Activated CD4-positive, alpha-beta T cell treated with anti-CD3 and anti-CD28 coated beads, Interleukin-2, amount 10 ng/mL, durations not matched to agents 24 days and 14 days (primary cell): ENCODE measurements at regions not wholly inside any gene's neighbourhood (a gene's known extent, or its start where the extent isn't known, plus 50 kb on each side); places are given as distances from the start of the nearest gene placed in this dataset.

Source experiments
- DNase-seq: peaks from one replicate; pipeline ENCODE4 v3.0.0; 2022
- H3K27ac Mint-ChIP-seq: one replicate; pipeline ENCODE4 v1.8.0; 2022; ENCODE audit warnings: mild to moderate bottlenecking, mixed read lengths
- H3K27me3 Mint-ChIP-seq: one replicate; pipeline ENCODE4 v1.8.0; 2022; ENCODE audit warnings: mixed read lengths
- H3K36me3 Mint-ChIP-seq: one replicate; pipeline ENCODE4 v1.8.0; 2022; ENCODE audit warnings: low read depth, mild to moderate bottlenecking, mixed read lengths
- H3K4me1 Mint-ChIP-seq: one replicate; pipeline ENCODE4 v1.8.0; 2021; ENCODE audit warnings: mixed read lengths
- H3K4me3 Mint-ChIP-seq: one replicate; pipeline ENCODE4 v1.8.0; 2022; ENCODE audit warnings: mild to moderate bottlenecking, moderate library complexity, mixed read lengths
- H3K9me3 Mint-ChIP-seq: one replicate; pipeline ENCODE4 v1.8.0; 2021; ENCODE audit warnings: mixed read lengths
- intact Hi-C: fragments of 100-400 bp; cut with micrococcal nuclease; formaldehyde crosslinking; loops from one replicate; pipeline ENCODE4 v1.15.1; 2023

DNA sequence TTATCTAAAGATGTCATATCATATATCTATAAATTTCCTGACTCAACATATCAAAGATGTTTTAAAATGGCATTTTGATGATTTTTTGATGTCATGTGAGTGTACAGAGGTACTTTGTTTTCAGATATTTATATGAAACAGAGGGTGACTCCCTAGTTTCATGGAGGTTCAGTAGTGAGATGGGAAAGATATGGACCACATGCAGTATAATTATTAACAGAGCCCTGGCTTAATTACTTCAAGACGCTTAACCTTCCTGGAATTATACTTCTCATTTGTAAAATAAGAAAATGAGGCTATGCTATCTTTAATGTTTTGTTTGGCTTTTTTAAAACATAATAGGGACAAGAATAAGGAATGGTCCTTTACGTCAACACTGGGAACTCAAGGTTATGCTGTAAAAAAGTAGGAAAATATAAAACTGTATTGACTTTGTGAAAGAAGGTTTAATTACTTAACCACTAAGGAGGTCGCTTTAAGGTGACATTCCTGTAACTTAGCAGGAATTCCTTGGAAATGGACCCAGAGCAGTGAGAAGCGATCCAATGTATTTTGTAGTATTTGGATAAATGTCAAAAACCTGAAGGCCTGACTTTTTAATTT lies 821.0 kb upstream of the IGFBP3 start:
- Mint-ChIP-seq H3K36me3 (no peaks in the 10 kb centered on the region), H3K4me3 (no peak overlapping the region), H3K27ac (no peak overlapping the region), H3K9me3 (peaks cover 11% of the 10 kb centered on the region), H3K4me1 (no peaks in the 10 kb centered on the region), H3K27me3 (no peaks in the 10 kb centered on the region)
- intact Hi-C loops = no loop called here
- DNase-seq = no peak

DNA sequence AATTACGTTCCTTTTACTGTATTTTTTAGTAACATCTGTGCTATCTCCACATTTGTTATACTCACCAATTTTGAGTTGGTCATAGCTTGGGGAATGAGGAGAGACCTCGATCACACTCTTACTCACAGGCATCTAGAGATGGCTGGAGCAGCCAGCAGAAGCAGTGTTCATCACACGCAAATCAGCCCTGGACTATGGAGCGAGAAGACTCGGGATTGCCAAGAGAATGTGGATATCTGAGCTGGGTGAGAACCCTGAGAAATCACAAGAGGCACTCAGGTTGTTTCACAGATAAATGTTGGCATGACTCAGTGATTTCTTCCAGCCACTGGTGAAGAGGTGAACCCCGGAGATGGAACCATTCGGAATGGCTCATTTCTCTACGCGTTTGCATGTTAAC lies 820.1 kb upstream of the IGFBP3 start:
- DNase-seq = no peak
- Mint-ChIP-seq H3K4me1 (no peaks in the 10 kb centered on the region), H3K27ac (no peak overlapping the region), H3K27me3 (no peaks in the 10 kb centered on the region), H3K36me3 (no peaks in the 10 kb centered on the region), H3K4me3 (no peak overlapping the region), H3K9me3 (peaks cover 5% of the 10 kb centered on the region)
- intact Hi-C loops = no loop called here

DNA sequence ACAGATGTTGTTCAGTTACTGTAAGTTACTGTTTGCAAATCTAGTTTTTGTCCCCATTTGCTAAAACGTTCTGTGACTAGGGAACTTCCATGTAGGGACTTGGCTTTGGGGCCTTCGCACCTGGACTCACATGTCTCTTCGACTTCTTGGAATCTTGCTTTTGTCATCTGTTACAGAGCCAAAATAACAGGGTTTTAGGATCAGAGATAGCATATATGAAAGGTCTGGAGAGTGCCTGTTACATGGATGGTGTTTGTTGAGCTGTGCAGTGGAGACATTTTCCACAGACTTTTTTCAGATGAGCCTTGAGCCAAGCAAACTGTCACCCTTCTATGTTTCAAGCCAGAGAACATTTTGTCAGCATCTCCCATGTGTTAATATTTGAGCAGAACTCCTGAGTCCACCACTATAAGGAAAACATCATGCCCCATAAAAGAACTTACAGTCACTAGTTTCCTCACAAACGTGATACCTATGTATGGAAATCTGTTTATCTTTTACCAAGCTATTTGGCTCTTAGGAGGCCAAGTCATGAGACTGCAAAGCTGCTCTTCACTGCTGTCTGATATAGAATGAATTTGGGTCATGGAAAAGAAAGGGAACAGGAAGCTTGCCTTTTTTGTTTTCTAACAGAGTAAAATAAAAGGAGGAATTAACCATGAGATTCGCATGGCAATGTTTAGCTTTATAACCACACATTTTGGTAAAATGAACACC lies 818.6 kb upstream of the IGFBP3 start:
- no peaks in the 10 kb centered on the region for H3K4me1 Mint-ChIP-seq
- H3K9me3 Mint-ChIP-seq = peaks cover 5% of the 10 kb centered on the region
- H3K36me3 Mint-ChIP-seq = no peaks in the 10 kb centered on the region
- H3K4me3 Mint-ChIP-seq = no peak overlapping the region
- H3K27ac Mint-ChIP-seq = no peak overlapping the region
- intact Hi-C loops = no loop called here
- no peaks in the 10 kb centered on the region for H3K27me3 Mint-ChIP-seq
- DNase-seq = no peak

DNA sequence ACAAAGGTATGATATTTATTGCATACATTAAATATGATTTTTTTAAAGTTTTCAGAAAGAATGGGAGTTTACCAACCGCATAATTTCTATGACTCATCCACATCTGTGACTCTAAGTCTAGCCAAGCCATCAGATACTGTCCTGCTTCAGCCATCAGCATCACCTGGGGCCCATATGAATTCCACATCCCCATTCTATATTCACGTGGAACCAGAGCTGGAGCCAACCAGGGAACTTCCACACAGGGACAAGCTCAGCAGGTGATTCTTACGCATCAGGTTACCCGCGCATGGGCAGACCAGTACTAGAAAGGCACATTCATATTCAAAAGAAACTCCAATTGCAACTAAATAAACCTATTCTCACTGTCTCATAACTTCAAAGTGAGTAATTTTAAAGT lies 817.7 kb upstream of the IGFBP3 start:
- intact Hi-C loops = no loop called here
- no peak for DNase-seq
- H3K27ac Mint-ChIP-seq = no peak overlapping the region
- H3K36me3 Mint-ChIP-seq = no peaks in the 10 kb centered on the region
- peaks cover 5% of the 10 kb centered on the region for H3K9me3 Mint-ChIP-seq
- H3K4me1 Mint-ChIP-seq = no peaks in the 10 kb centered on the region
- no peaks in the 10 kb centered on the region for H3K27me3 Mint-ChIP-seq
- H3K4me3 Mint-ChIP-seq = no peak overlapping the region

DNA sequence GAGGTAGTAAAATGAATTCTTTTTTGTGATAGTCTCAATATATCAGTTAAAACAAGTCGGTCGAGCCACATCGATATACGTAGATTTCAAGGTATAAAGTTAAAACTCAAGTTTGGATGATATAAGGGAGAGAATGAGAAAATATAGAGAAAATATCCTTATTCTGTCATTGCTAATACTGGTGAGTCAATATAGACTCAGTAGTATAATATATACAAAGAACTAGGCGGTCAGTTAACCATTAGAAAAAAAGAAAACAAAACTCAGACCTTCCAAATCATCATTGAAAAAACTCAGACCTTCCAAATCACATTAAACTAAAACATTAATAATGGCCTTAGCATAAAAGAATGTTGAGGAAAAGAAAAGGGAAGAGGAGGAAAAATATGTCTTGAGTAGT lies 817.1 kb upstream of the IGFBP3 start:
- no peak for DNase-seq
- no peaks in the 10 kb centered on the region for H3K36me3 Mint-ChIP-seq
- H3K27me3 Mint-ChIP-seq = no peaks in the 10 kb centered on the region
- no peak overlapping the region for H3K27ac Mint-ChIP-seq
- H3K4me1 Mint-ChIP-seq = no peaks in the 10 kb centered on the region
- intact Hi-C loops = no loop called here
- peaks cover 5% of the 10 kb centered on the region for H3K9me3 Mint-ChIP-seq
- no peak overlapping the region for H3K4me3 Mint-ChIP-seq

DNA sequence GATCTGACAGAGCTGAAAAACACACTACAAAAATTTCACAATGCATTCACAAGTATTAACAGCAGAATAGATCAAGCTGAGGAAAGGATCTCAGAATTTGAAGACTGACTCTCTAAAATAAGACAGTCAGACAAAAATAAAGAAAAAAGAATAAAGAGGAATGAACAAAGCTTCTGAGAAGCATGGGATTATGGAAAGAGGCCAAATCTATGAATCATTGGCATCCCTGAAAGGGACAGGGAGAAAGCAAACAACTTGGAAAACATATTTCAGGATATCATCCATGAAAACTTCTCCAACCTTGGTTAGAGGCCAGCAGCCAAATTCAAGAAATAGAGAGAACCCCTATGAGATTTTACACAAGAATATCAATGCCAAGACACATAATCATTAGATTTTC lies 804.8 kb upstream of the IGFBP3 start:
- no peaks in the 10 kb centered on the region for H3K36me3 Mint-ChIP-seq
- DNase-seq = no peak
- H3K9me3 Mint-ChIP-seq = no peaks in the 10 kb centered on the region
- intact Hi-C loops = no loop called here
- H3K4me1 Mint-ChIP-seq = no peaks in the 10 kb centered on the region
- no peaks in the 10 kb centered on the region for H3K27me3 Mint-ChIP-seq
- no peak overlapping the region for H3K27ac Mint-ChIP-seq
- no peak overlapping the region for H3K4me3 Mint-ChIP-seq

DNA sequence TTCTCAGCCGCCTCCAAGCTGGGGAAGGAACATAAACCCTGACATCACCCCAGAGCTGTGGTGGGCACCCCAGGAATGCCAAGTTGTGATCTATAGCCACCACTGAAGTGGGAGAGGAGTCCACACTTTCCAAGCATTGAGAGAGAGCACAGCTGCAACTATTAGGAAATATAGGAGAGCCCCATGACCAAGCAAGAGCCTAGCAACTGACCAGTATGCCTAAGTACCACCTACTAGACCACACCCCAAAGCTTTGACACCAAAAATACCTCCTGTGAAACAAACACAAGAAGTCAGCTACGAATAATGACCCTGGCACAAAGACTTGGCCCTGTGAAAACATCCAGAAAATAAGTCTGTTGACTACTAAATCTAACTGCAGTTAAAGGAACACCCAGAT lies 804.1 kb upstream of the IGFBP3 start:
- no peak for DNase-seq
- Mint-ChIP-seq H3K27ac (no peak overlapping the region), H3K27me3 (no peaks in the 10 kb centered on the region), H3K4me1 (no peaks in the 10 kb centered on the region), H3K36me3 (no peaks in the 10 kb centered on the region), H3K4me3 (no peak overlapping the region), H3K9me3 (no peaks in the 10 kb centered on the region)
- intact Hi-C loops = no loop called here

DNA sequence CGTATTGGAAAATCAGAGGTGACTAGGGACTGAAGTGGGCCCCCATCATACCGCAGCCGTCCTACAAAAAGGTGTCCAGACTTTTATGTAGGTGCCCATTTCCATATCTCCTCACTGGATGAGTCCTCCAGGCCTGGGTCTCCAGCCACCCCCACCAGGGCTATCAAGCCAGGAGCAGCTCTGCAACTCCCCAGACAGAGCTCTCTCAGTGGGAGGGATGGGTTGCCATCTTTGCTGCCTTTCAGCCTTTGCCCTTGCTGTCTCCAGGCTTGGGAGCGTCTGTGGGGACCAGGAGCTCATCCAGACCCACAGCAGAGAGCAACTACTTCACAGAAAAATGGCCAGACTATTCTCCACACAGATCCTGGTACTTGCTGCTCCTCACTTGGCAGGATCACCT lies 802.7 kb upstream of the IGFBP3 start:
- Mint-ChIP-seq H3K4me1 (no peaks in the 10 kb centered on the region), H3K27ac (no peak overlapping the region), H3K4me3 (no peak overlapping the region), H3K36me3 (no peaks in the 10 kb centered on the region), H3K27me3 (no peaks in the 10 kb centered on the region), H3K9me3 (no peaks in the 10 kb centered on the region)
- intact Hi-C loops = no loop called here
- no peak for DNase-seq

DNA sequence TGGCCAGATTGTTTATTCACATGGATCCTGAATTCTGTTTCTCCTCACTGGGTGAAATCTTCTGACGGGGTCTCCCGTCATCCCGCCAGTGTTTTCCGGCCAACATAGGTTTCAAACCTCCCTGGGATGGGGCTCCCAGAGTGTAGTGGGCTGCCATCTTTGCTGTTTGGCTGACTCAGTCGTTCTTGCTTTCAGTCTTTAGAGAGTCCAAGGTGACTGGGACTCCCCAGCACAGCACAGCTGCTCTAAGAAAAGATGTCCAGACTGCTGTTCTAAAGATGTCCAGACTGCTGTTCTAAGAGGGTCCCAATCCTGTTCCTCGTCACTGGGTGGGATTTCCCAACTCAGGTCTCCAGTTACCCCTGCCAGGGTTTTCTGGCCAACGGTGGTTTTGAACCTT lies 801.9 kb upstream of the IGFBP3 start:
- no peak for DNase-seq
- no peaks in the 10 kb centered on the region for H3K27me3 Mint-ChIP-seq
- intact Hi-C loops = no loop called here
- H3K9me3 Mint-ChIP-seq = no peaks in the 10 kb centered on the region
- no peak overlapping the region for H3K27ac Mint-ChIP-seq
- H3K36me3 Mint-ChIP-seq = no peaks in the 10 kb centered on the region
- H3K4me3 Mint-ChIP-seq = no peak overlapping the region
- no peaks in the 10 kb centered on the region for H3K4me1 Mint-ChIP-seq

DNA sequence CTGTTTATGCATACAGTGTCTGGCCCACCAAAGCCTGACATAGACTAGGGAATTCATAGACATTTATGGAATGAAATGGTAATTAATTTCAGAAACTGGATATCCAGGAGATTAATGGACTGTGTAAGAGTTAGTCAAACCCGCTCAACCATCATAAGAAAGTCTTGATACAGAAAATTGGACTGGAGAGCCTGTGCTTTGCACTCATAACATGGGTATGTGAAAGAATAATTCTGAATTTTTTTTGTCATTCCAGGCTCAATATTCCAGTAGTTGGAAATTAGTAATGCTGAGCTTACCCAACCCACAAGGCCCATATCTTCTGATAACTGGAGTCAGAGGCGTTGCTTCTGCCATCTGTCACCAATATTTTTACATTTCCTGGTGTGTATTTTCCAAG lies 799.7 kb upstream of the IGFBP3 start:
- no peaks in the 10 kb centered on the region for H3K9me3 Mint-ChIP-seq
- no peak overlapping the region for H3K4me3 Mint-ChIP-seq
- no peaks in the 10 kb centered on the region for H3K36me3 Mint-ChIP-seq
- intact Hi-C loops = no loop called here
- no peak for DNase-seq
- no peak overlapping the region for H3K27ac Mint-ChIP-seq
- H3K4me1 Mint-ChIP-seq = no peaks in the 10 kb centered on the region
- no peaks in the 10 kb centered on the region for H3K27me3 Mint-ChIP-seq

DNA sequence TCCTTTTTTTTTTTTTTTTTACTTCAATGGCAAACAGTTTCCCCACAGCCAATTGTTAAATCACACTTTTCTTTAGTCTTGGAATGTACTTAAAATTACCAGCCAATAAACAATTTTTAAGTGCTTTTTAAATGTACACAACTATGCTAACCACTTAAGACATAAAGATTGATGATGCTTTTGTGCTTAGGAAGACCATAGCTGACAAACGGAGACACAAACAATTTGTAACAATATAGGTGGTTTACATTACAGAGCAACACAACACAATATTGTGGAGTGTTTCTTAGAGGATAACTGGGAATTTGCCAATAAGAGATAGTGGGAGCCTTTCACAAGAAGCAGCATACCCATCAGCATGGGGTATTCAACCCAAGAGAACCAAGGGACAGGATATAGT lies 798.5 kb upstream of the IGFBP3 start:
- Mint-ChIP-seq H3K9me3 (no peaks in the 10 kb centered on the region), H3K4me1 (no peaks in the 10 kb centered on the region), H3K4me3 (no peak overlapping the region), H3K36me3 (no peaks in the 10 kb centered on the region), H3K27ac (no peak overlapping the region), H3K27me3 (no peaks in the 10 kb centered on the region)
- no peak for DNase-seq
- intact Hi-C loops = no loop called here

DNA sequence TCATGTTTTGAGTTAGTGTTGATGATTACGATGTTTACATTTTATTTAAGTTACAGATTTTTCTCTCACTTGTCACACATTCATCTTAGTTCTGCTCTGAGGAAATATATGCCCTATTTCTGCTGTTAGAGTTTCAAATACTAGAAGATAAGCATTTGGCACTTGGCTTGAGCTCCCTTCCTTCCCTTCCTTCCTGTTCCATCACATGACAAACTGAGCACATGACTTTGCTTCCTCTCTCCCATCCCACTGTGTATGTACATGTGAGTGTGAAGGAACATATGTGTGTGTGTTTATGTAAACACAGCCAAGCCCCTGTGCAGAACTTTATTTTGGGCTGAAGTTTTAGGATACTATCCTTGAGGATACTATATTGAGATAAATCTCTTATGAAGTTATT lies 795.9 kb upstream of the IGFBP3 start:
- H3K36me3 Mint-ChIP-seq = no peaks in the 10 kb centered on the region
- no peaks in the 10 kb centered on the region for H3K9me3 Mint-ChIP-seq
- no peak for DNase-seq
- H3K27me3 Mint-ChIP-seq = no peaks in the 10 kb centered on the region
- no peak overlapping the region for H3K4me3 Mint-ChIP-seq
- intact Hi-C loops = no loop called here
- no peaks in the 10 kb centered on the region for H3K4me1 Mint-ChIP-seq
- H3K27ac Mint-ChIP-seq = no peak overlapping the region

DNA sequence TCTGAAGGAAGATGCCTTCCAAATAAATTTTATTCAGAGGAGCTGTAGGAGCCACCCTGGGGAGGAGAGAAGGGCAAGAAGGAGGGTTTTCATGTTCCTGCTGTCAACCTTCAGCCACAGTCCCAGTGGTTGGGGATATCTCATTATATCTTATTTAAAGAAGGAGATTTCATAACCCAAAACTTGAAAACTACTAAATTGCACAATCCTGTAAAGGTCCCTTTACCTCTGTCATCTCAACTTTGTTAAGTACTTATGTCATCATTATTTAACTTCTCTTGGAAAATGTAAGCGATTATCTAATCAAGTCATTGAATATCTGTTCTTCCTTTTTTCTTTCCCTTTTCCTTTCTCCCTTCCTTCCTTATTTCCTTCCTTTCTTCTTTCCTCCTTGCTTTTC lies 794.5 kb upstream of the IGFBP3 start:
- Mint-ChIP-seq H3K27me3 (no peaks in the 10 kb centered on the region), H3K36me3 (no peaks in the 10 kb centered on the region), H3K4me3 (no peak overlapping the region), H3K9me3 (no peaks in the 10 kb centered on the region), H3K27ac (no peak overlapping the region), H3K4me1 (no peaks in the 10 kb centered on the region)
- intact Hi-C loops = no loop called here
- DNase-seq = no peak

DNA sequence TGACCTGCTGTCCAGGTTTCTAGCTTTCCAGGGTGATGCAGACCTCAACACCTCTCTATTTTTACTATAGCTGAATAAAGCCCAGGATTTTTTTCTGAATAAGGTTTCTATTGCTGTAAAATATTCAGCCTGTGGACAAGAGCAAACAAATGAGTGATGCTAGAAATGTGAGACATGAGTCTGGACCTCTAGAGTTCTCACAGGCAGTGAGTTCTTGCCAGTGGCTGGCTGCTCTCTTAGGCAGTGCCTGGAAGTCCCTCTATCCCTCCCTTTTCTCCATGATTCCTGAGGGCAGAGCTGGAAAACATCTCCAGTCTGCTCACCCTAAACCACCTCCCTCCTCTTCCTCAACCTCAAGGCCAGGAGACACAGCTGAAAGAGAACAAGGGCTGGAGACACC lies 793.8 kb upstream of the IGFBP3 start:
- Mint-ChIP-seq H3K36me3 (no peaks in the 10 kb centered on the region), H3K9me3 (no peaks in the 10 kb centered on the region), H3K4me3 (no peak overlapping the region), H3K27me3 (no peaks in the 10 kb centered on the region), H3K4me1 (no peaks in the 10 kb centered on the region), H3K27ac (no peak overlapping the region)
- intact Hi-C loops = no loop called here
- DNase-seq = no peak
